HG03196 (cell line): ENCODE measurements at regions not wholly inside any gene's neighbourhood (a gene's known extent, or its start where the extent isn't known, plus 50 kb on each side); places are given as distances from the start of the nearest gene placed in this dataset.

Experiments used
- ATAC-seq: cut with Tn5 transposase; IDR thresholded peaks from one replicate; pipeline ENCODE4 v1.9.1; 2021; ENCODE audit not compliant: unreplicated experiment

DNA sequence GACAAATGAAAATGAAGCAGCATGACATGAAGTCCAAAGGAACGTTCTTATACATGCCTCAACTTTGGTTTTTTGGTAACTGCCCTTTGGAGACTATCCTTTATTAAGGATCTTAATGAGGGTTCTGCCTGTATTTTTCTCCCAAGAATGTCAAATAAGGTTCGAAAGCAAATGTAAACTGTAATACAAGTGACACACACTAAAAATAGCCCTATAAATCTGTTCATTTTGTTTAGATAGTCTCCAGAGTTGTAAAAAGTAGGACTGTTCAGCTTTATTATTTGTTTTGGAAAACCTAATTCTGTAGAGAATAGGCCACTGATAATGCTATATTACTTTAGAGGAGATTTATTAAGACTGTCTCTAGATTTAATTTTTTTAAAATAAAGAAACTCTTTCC, 80.5 kb upstream of the CDIN1 start:
- ATAC-seq: no peak

DNA sequence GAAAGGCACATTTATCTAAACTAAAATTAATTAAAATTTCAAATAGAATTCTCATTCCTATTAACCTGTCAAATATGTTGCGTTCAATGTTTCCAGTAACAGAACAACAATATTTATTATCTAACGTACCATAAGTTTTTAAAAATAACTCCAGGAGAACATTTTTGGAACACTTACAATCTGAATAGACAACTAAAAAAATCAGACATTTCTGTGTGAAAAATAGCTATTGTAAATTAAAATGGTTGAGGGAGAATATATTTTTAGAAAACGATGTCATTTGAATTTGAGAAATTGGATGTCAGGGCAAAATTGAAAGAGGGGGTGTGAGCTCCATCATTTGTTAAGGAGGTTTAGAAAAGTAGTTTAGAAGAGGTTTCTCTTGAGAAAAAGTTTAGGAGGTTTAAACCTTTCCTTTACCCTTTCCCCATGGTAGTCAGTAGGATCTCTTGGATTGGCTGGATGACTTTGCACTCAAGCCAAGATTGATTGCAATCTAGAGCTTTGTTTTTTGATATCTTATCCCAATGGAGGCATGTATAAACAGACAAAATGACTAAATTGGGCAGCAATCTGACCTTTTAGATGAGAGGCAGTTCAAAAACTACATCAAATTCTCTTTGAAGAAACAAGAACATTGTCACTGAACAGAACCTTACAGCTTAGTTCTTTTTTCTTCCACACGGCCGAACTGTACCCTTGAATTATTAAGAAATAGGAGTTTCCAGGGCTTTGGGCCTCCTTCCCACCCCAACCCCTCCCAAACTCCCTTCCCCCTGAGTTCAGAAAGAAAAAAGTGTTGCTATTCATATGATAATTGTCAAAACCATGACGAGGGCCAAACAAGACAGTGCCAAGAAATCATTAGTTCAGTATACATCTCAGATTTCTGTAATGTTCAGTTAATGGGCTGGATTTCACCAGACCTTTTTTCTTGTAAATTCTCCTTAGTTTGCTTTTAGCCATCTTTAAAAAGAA, 79.7 kb upstream of the CDIN1 start:
- ATAC-seq: no peak

DNA sequence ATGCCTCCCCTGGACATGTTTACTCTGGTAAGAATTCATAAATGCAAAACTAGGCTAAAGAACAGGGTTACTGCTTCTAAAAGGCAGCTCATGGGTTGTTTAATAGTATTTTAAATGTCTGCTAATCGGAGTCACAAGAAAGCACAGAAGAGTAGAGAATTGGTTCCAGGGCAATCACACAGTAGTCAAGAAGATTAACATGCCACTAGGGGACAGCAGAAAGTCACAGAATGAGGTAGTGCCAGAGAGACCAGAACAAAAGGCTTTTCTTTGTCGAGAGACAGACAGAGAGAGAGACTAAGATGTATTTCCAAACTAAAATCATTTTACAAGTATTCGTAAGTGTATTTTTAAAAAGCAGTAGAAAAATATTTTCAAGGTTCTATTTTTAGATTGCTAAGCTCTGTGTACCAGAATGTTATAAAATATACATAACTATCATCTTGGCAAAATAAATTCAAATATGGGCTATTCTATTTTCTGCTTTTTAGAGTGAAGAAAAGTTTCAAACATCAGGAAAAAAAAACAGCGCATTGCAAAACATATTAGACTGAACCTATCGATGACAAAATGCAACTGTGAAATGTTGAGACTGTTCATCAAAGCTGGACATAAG, 78.3 kb upstream of the CDIN1 start:
- ATAC-seq: peak; percentile 78

DNA sequence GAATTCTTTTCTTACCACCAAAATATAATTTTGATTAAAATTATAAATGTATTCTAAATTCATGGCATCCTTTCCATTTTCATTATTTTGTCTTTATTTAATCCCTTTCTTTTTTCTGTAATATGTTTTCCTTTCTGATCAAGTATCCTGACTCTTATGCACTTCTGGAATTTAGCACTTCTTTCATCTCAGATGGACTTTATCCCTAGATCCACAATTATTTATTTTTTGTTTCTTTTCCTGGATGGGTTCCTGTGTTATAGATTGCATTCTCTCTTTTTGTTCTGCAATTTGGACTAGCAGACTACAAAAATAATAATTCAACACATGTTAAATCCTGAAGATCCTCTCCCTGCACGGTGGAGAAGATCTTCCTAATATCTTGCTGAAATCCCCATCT, 76.9 kb upstream of the CDIN1 start:
- no peak for ATAC-seq

DNA sequence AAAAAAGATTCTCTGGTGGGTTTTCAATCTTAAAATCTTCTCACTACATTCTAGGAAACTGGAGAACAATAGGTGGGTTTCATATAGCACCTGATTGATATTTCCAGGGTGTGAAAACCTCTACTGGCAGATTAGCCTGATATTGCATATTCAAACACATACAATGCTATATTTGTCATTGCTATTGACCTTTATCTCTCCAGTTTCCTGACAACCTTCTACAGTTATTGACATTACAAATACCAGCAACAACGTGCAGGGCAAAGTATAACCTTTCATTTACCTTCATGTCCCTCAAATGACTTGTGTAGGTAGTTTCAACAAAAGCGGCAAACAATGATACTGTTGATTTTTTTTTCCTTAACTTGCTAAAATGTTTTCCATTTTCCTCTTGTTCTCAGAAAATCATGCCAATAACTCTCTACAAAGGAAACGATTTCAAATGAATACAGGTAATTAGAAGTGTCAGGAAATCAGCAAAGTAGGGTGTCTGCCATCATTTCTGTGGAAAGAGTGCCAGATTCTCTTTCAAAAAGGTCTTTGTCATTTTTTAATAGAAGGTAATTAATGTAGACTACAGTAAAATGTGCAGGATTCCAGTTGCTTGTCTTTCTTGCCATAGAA, 72.6 kb upstream of the CDIN1 start:
- no peak for ATAC-seq

DNA sequence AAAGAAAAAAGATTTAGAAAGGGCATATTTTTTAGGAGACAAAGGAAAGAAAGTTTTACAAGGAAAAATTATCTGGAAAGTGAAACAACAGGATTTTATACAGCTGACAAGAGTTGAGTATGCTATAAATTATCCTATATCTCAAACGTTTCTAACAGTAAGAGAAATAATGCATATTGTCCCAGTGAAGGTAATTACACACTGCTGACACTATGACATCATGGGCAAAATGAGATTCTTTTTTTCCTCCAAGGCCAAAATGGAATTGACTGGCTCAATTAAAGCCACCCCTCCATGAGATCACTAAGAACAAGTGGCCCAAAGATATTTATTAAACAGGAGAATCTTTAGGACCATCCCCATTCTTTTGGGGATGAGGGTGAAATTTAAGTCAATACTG, 72.0 kb upstream of the CDIN1 start:
- ATAC-seq: no peak

DNA sequence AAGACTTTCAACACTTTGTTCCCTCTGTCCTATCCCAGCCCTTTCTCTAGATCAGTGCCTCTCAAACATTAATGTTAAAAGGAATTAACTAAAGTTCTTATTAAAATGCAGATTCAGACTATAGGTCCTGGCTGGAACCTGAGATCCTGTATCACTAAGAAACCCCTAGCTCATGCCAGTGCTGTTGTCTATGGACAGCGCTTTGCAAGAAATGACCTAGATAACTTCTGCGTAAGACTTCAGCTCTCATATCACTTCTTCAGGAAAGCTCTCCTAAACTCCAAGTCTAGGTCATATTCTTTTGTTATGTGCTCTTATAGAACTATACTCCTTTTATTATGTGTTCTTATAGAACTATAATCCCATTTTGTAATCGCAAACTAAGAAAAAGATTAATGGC, 67.8 kb upstream of the CDIN1 start:
- no peak for ATAC-seq

DNA sequence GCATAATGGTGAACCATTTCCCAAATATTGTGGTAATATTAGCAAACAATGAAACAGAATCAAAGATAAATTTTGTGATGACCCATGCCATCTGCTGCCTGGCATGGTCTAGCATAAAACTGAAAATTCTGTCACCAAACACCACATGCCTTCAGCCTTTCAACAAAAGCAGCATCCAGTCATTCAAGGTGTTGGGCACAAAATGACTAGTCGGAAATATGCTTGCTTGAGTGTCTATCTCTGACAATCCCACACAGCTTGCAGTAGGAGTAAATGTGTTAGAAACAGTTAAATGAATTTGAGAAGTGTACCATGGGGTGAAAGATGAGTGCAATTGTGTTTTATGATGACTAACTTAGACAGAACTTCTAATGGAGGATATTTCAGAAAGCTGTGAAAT, 61.7 kb upstream of the CDIN1 start:
- ATAC-seq: no peak

DNA sequence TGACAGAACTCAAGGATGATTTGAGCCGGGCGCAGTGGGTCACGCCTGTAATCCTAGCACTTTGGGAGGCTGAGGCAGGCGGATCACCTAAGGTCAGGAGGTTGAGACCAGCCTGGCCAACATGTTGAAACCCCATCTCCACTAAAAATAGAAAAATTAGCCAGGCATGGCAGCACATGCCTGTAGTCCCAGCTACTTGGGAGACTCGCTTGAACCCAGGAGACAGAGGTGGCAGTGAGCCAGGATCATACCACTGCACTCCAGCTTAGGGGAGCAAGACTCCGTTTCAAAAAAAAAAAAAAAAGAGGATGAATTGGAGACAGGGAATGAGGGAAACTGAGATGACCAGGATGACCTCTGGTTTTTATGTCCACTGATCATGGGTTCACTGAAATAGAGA, 60.4 kb upstream of the CDIN1 start:
- no peak for ATAC-seq

DNA sequence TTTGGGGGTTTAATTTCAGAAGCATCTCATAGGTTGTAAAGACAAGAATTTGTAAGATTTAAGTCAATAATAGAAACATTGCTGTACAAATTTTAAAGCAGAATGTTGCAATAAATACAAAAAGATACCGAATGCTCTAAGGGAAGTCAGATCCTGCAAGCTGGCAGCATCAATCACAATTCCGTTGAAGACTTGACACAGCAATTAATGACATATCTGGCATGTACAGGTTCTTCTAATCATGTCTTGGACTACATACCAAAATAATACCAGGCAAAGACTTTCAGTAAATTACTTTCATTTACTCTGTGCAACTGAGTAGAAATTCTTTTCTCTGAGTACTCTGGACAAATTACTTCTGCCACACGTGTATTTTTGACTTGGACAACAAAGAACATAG, 54.0 kb upstream of the CDIN1 start:
- no peak for ATAC-seq

DNA sequence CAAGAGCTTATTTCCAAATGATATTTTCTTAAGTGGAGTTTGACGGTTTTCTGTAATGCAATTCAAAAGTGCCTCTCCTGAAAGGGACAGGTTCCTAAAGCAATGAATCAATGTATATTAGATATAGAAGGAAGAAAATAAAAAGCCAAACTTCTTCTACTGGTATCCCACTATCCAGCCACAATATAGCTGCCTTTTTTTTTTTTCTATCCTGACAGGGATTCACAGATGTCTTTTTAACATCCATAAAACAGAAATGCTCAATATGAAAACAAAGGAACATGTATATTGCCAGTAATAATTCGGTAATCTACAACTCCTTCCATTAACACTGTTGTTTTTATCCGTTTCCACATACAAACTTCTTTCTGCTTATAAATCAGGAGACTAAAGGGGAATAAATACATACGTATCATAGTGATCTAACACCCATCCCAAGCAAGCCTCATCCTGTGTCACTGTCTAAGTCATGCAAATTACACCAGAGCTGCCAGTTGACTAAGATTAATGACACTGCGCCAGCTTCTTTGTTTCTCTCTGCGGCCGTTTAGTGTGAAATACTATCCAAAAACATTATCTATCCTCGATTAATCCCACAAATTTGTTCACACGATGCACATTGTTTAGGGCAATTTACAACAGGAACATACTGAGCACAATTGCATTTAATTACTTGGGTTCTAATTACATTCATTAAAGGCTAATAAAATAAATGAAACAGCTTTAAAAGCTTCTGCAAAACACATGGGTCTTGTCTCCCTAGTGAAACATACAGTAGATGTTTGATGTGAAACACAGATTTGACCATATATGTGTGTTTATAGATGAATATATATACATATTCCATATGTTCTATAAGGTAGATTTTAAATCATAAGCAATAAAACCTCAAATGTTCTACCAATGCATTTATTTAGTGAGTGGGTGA, 51.9 kb upstream of the CDIN1 start:
- ATAC-seq: no peak

DNA sequence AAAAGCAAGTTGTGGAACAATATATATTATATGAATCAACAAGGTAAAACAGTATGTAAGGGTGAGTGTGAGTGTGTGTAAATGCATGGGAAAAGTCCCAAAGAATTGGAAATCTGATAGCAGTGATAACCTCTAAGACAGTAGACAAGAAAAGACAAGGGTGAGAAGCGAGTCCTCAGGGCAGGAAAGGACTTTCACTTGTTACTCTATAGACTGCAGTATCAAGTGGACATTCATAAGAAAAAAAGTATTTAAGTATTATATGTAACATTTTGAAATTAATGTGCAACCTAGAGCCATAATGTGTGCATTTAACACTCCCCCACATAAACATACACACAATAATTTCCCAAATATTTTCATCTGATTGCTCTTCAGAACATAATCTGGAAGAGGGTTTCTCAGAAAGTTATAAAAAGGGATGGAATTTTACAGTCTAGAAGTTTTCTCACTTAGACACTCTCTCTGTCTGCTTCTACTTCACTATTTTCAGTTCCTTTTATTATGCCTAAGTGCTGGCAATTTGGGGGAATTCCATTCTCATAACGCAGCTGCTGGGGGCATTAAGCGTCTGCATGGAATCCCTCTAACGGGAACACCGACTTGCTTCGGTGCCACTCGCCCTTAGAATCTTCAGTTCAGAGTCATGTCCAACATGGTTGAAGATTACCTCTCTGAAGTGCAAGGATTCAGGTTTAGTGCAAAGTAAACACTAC, 50.0 kb upstream of the CDIN1 start:
- ATAC-seq: no peak
